ENCODE measurements at regions not wholly inside any gene's neighbourhood (a gene's known extent, or its start where the extent isn't known, plus 50 kb on each side); places are given as distances from the start of the nearest gene placed in this dataset.

DNA sequence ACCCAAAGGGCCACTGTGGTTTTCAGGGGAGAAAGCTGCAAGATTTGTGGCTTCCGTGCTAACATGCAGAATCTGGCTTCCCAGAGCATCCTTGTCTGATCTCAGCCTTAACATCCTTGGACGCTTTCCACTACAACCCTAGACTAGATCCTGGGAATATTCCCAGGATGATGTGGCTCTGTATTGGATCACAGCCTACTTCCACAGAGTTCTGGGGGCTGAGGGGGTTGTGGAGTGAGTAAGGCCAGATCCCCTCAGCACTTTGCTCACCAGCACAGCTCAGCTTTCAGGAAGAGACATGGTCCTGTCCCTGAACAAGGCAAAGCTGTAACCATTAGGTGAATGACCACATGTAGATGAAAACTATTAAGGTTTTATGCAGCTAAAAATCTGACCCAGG, 241.3 kb upstream of the MYO3A start:
- TF ChIP-seq EZH2 (IDR thresholded peaks at IDR 0.05) (no peak), EZH2phosphoT487 (IDR thresholded peaks at IDR 0.05) (no peak)
- TF ChIP-seq, protein P1, sequence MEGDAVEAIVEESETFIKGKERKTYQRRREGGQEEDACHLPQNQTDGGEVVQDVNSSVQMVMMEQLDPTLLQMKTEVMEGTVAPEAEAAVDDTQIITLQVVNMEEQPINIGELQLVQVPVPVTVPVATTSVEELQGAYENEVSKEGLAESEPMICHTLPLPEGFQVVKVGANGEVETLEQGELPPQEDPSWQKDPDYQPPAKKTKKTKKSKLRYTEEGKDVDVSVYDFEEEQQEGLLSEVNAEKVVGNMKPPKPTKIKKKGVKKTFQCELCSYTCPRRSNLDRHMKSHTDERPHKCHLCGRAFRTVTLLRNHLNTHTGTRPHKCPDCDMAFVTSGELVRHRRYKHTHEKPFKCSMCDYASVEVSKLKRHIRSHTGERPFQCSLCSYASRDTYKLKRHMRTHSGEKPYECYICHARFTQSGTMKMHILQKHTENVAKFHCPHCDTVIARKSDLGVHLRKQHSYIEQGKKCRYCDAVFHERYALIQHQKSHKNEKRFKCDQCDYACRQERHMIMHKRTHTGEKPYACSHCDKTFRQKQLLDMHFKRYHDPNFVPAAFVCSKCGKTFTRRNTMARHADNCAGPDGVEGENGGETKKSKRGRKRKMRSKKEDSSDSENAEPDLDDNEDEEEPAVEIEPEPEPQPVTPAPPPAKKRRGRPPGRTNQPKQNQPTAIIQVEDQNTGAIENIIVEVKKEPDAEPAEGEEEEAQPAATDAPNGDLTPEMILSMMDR (IDR thresholded peaks at IDR 0.05), result no peak

All from neural progenitor cell (in vitro differentiated cells).